H1 (cell line): ENCODE measurements at regions not wholly inside any gene's neighbourhood (a gene's known extent, or its start where the extent isn't known, plus 50 kb on each side); places are given as distances from the start of the nearest gene placed in this dataset.
A peak's percentile ranks its signal among the peaks of the same experiment; 100 is the strongest.

Experiments
- CTCF ChIA-PET: fragments of 300-600 bp; sonication (Branson Sonifier 250); formaldehyde crosslinking; loops from one replicate; lab custom pipeline; 2021; ENCODE audit not compliant: partially characterized antibody; lab: Charles Lee
- POLR2A ChIA-PET: fragments of 300-600 bp; sonication (Branson Sonifier 250); formaldehyde crosslinking; loops from one replicate; lab custom pipeline; 2021; ENCODE audit warnings: inconsistent platforms; ENCODE audit not compliant: partially characterized antibody; lab: Charles Lee
- DNase-seq, 2 experiments: peaks; one replicate each; pipeline versions ENCODE4 v3.0.0 to v3.0.0-alpha.2; 2010 to 2022; ENCODE audit warnings: low spot score in 2 of 2, low read depth in 1 of 2, mixed read lengths in 1 of 2
- FAIRE-seq: peaks from 2 replicates; lab custom pipeline; 2011; peaks lifted over from hg19 to GRCh38; lab: Jason Lieb, UNC
- H2AFZ ChIP-seq: 2 replicates; pipeline ENCODE4 v1.8.1; 2012; ENCODE audit warnings: low read length, inconsistent platforms
- H2AK5ac ChIP-seq: 2 replicates; pipeline ENCODE4 v1.6.1; 2013; ENCODE audit warnings: low read depth, low read length
- H2BK120ac ChIP-seq: replicated peaks from 2 replicates; pipeline ENCODE3; 2013; ENCODE audit warnings: low read depth, low read length, inconsistent platforms
- H2BK12ac ChIP-seq: 2 replicates; pipeline ENCODE4 v1.6.1; 2013; ENCODE audit warnings: low read depth, low read length
- H2BK15ac ChIP-seq: 2 replicates; pipeline ENCODE4 v1.6.1; 2013; ENCODE audit warnings: low read length
- H2BK20ac ChIP-seq: 2 replicates; pipeline ENCODE4 v1.6.1; 2013; ENCODE audit warnings: low read length
- H2BK5ac ChIP-seq: 2 replicates; pipeline ENCODE4 v1.6.1; 2013; ENCODE audit warnings: low read depth, low read length
- H3K14ac ChIP-seq: 2 replicates; pipeline ENCODE4 v1.6.1; 2013; ENCODE audit warnings: inconsistent platforms; ENCODE audit not compliant: insufficient read length
- H3K18ac ChIP-seq: 2 replicates; pipeline ENCODE4 v1.6.1; 2013; ENCODE audit warnings: low read length; ENCODE audit errors: extremely low read depth
- H3K23ac ChIP-seq: 2 replicates; pipeline ENCODE4 v1.6.1; 2013; ENCODE audit warnings: inconsistent platforms; ENCODE audit not compliant: insufficient read length
- H3K23me2 ChIP-seq: 2 replicates; pipeline ENCODE4 v1.6.1; 2013; ENCODE audit warnings: low read depth, low read length
- H3K27ac ChIP-seq: 2 replicates; pipeline ENCODE4 v1.6.1; 2011; ENCODE audit warnings: low read depth, low read length, inconsistent platforms
- H3K27me3 ChIP-seq, 4 experiments: replicated peaks in 1 of 4; 1 replicate in 1 of 4; 2 replicates in 3 of 4; pipeline versions ENCODE4 v1.6.1 to v1.8.1; 2011 to 2013; ENCODE audit warnings: low read length in 3 of 4, mild to moderate bottlenecking in 3 of 4, inconsistent platforms in 2 of 4, mixed read lengths in 2 of 4, moderate library complexity in 1 of 4; ENCODE audit not compliant: control insufficient read depth in 3 of 4, insufficient read depth in 3 of 4; ENCODE audit errors: extremely low read depth in 1 of 4
- H3K36me3 ChIP-seq, 4 experiments: 2 replicates each; pipeline versions ENCODE4 v1.6.1 to v1.8.1; 2011 to 2013; ENCODE audit warnings: mild to moderate bottlenecking in 4 of 4, low read length in 3 of 4, moderate library complexity in 2 of 4, control low read depth in 1 of 4, inconsistent platforms in 1 of 4; ENCODE audit not compliant: insufficient read depth in 4 of 4, control insufficient read depth in 2 of 4
- H3K4ac ChIP-seq: replicated peaks from 2 replicates; pipeline ENCODE3; 2013; ENCODE audit warnings: low read length, low read depth, mixed read lengths, inconsistent platforms; ENCODE audit not compliant: insufficient read length
- H3K4me1 ChIP-seq, 4 experiments: replicated peaks in 1 of 4; 1 replicate in 1 of 4; 2 replicates in 3 of 4; pipeline versions ENCODE4 v1.6.1 to v1.8.1; 2011 to 2013; ENCODE audit warnings: low read length in 3 of 4, inconsistent platforms in 2 of 4, mixed read lengths in 1 of 4; ENCODE audit not compliant: insufficient read depth in 4 of 4, control insufficient read depth in 3 of 4
- H3K4me2 ChIP-seq, 2 experiments: 2 replicates each; pipeline versions ENCODE4 v1.6.1 to v1.8.1; 2011 to 2013; ENCODE audit warnings: low read depth in 2 of 2, low read length in 2 of 2, control low read depth in 1 of 2, inconsistent platforms in 1 of 2, mild to moderate bottlenecking in 1 of 2; ENCODE audit not compliant: insufficient read depth in 1 of 2
- H3K4me3 ChIP-seq, 4 experiments: fragments of 200-600, 300-600 bp in 1 of 4; sonication (generic), shearing (Covaris generic), sonication (Bioruptor Twin) in 1 of 4; 2 replicates each; pipeline versions ENCODE4 v1.5.1 to v1.8.1; 2011 to 2016; ENCODE audit warnings: low read length in 4 of 4, low read depth in 3 of 4, control low read depth in 2 of 4, inconsistent platforms in 2 of 4, mild to moderate bottlenecking in 2 of 4, mixed read lengths in 1 of 4, moderate library complexity in 1 of 4; ENCODE audit not compliant: insufficient read depth in 2 of 4; ENCODE audit errors: extremely low read depth in 1 of 4
- H3K56ac ChIP-seq: replicated peaks from 2 replicates; pipeline ENCODE3; 2013; ENCODE audit warnings: low read depth, mild to moderate bottlenecking, mixed read lengths, low read length, inconsistent platforms; ENCODE audit not compliant: insufficient read length
- H3K79me1 ChIP-seq: 2 replicates; pipeline ENCODE4 v1.6.1; 2013; ENCODE audit warnings: low read depth, low read length, control low read depth
- H3K79me2 ChIP-seq, 2 experiments: 2 replicates each; pipeline versions ENCODE4 v1.6.1 to v1.8.1; 2012 to 2013; ENCODE audit warnings: low read length in 2 of 2, mild to moderate bottlenecking in 2 of 2, inconsistent platforms in 1 of 2; ENCODE audit not compliant: insufficient read depth in 2 of 2, control insufficient read depth in 1 of 2
- H3K9ac ChIP-seq, 4 experiments: replicated peaks in 1 of 4; 1 replicate in 1 of 4; 2 replicates in 3 of 4; pipeline versions ENCODE4 v1.6.1 to v1.8.1; 2011 to 2013; ENCODE audit warnings: low read depth in 3 of 4, low read length in 3 of 4, control low read depth in 2 of 4, mild to moderate bottlenecking in 2 of 4, moderate library complexity in 2 of 4, inconsistent platforms in 1 of 4; ENCODE audit errors: extremely low read depth in 1 of 4
- H3K9me3 ChIP-seq, 2 experiments: 2 replicates each; pipeline versions ENCODE4 v1.6.1 to v1.8.1; 2012 to 2013; ENCODE audit warnings: mild to moderate bottlenecking in 2 of 2, moderate library complexity in 2 of 2, control low read depth in 1 of 2, inconsistent platforms in 1 of 2, low read depth in 1 of 2, low read length in 1 of 2, mixed read lengths in 1 of 2; ENCODE audit not compliant: insufficient read depth in 2 of 2
- H4K20me1 ChIP-seq, 2 experiments: replicated peaks in 1 of 2; 2 replicates each; pipeline versions ENCODE3 to v1.8.1; 2011 to 2013; ENCODE audit warnings: inconsistent platforms in 2 of 2, low read length in 2 of 2, mild to moderate bottlenecking in 1 of 2; ENCODE audit not compliant: insufficient read depth in 2 of 2, control insufficient read depth in 1 of 2
- H4K5ac ChIP-seq: 2 replicates; pipeline ENCODE4 v1.6.1; 2013; ENCODE audit warnings: low read length, low read depth, mixed read lengths, inconsistent platforms; ENCODE audit not compliant: insufficient read length
- H4K8ac ChIP-seq: 2 replicates; pipeline ENCODE4 v1.8.0; 2013; ENCODE audit warnings: mild to moderate bottlenecking, moderate library complexity, low read length, inconsistent platforms; ENCODE audit not compliant: insufficient read depth; ENCODE audit errors: extremely low read depth
- H4K91ac ChIP-seq: replicated peaks from 2 replicates; pipeline ENCODE3; 2013; ENCODE audit warnings: low read length, mixed read lengths, inconsistent platforms; ENCODE audit not compliant: insufficient read length
- BACH1 ChIP-seq: IDR thresholded peaks from 2 replicates; pipeline ENCODE4 v1.6.1; 2012; ENCODE audit warnings: low read length, improper control_type of control experiment
- JUND ChIP-seq: IDR thresholded peaks from 2 replicates; pipeline ENCODE4 v1.6.1; 2011; ENCODE audit warnings: mild to moderate bottlenecking, improper control_type of control experiment, low read length
- NANOG ChIP-seq: IDR thresholded peaks from 2 replicates; pipeline ENCODE4 v1.6.1; 2011; ENCODE audit warnings: low read length, low read depth, mild to moderate bottlenecking, inconsistent platforms; ENCODE audit not compliant: insufficient read depth, poor library complexity, severe bottlenecking
- SP2 ChIP-seq: IDR thresholded peaks from 2 replicates; pipeline ENCODE4 v1.6.1; 2012; ENCODE audit warnings: mild to moderate bottlenecking, low read length, inconsistent platforms
- WGBS, 2 experiments: shearing (Covaris generic) in 1 of 2; methylation state at CpG; one replicate each; pipeline versions ENCODE4 v1.1.6 to v1.1.7; 2013 to 2015; ENCODE audit warnings: low lambda C conversion rate in 2 of 2, mixed read lengths in 2 of 2, inconsistent platforms in 1 of 2, low coverage in 1 of 2, missing lambda C conversion rate in 1 of 2; ENCODE audit not compliant: insufficient replicate concordance in 2 of 2, insufficient coverage in 1 of 2, insufficient read length in 1 of 2; ENCODE audit errors: extremely low coverage in 1 of 2, missing lambda C conversion rate in 1 of 2; 5-methylcytosine and 5-hydroxymethylcytosine counted together

GRCh38 chr2:163077241-163077640 is 238.7 kb upstream of the KCNH7 start:
- POLR2A ChIA-PET, result no interaction called here
- Histone ChIP-seq H3K9me3 (peaks cover 13 to 15% of the 10 kb centered on the region in 2 experiments; a peak in 3 of 4 replicates), H3K18ac (no peak overlapping the region), H3K4me1 (peaks cover 0 to 5% (median 0%) of the 10 kb centered on the region in 4 experiments; a peak in 2 of 7 replicates), H3K4me2 (0 out of 4 replicates have a peak overlapping the region, but pooled peaks of 1 of the 2 experiments have one; percentile 47), H3K27me3 (no peaks in the 10 kb centered on the region), H2BK120ac (no peak overlapping the region), H3K56ac (no peak overlapping the region), H2AFZ (no peak overlapping the region), H3K79me1 (no peaks in the 10 kb centered on the region), H2BK5ac (no peak overlapping the region), H4K20me1 (no peaks in the 10 kb centered on the region), H3K9ac (no peak overlapping the region), H3K27ac (no peak overlapping the region), H3K79me2 (no peaks in the 10 kb centered on the region), H3K23me2 (no peaks in the 10 kb centered on the region), H3K23ac (no peak overlapping the region), H3K4ac (no peak overlapping the region), H3K14ac (no peak overlapping the region), H4K8ac (no peak overlapping the region), H2BK20ac (no peak overlapping the region), H2BK12ac (no peak overlapping the region), H3K36me3 (peaks cover 0 to 3% (median 0%) of the 10 kb centered on the region in 4 experiments; a peak in 2 of 8 replicates), H2BK15ac (no peak overlapping the region), H3K4me3 (peak overlapping the region in 1 of 4 experiments; percentile 22; a peak in 1 of 8 replicates), H4K91ac (no peak overlapping the region), H2AK5ac (no peak overlapping the region), H4K5ac (no peak overlapping the region)
- FAIRE-seq, result no peak
- no peak for DNase-seq
- 21% methylated on average over 1 of the region's 1 CpG; no CpG with 5 or more reads in 1 of the 2 experiments for WGBS, 2 experiments
- TF ChIP-seq SP2, result no peak
- no peak for TF ChIP-seq BACH1
- TF ChIP-seq NANOG, result peak; percentile 22
- TF ChIP-seq JUND, result no peak
- CTCF ChIA-PET, result no interaction called here
